Vagina (tissue), 2 donors: ENCODE measurements at regions not wholly inside any gene's neighbourhood (a gene's known extent, or its start where the extent isn't known, plus 50 kb on each side); places are given as distances from the start of the nearest gene placed in this dataset.

Source experiments
- DNase-seq, 2 donors: peaks; one replicate each; pipeline ENCODE4 v3.0.0-alpha.2; 2017; ENCODE audit errors: extremely low spot score in 2 of 2
- H3K27ac ChIP-seq: fragments of 200-600 bp; sonication (generic); one replicate; pipeline ENCODE4 v1.5.1; 2019
- H3K27me3 ChIP-seq: fragments of 200-600 bp; sonication (generic); one replicate; pipeline ENCODE4 v1.5.1; 2019
- H3K36me3 ChIP-seq, 2 donors: fragments of 200-600 bp; sonication (generic); one replicate each; pipeline ENCODE4 v1.5.1; 2017 to 2019
- H3K4me1 ChIP-seq: fragments of 200-600 bp; sonication (generic); one replicate; pipeline ENCODE4 v1.5.1; 2019
- H3K4me3 ChIP-seq, 2 donors: fragments of 200-600 bp; sonication (generic); 1 replicate in 1 of 2; 2 replicates in 1 of 2; pipeline ENCODE4 v1.5.1; 2016 to 2019
- H3K9me3 ChIP-seq: fragments of 200-600 bp; sonication (generic); one replicate; pipeline ENCODE4 v1.5.1; 2019
- POLR2A ChIP-seq, 2 donors: fragments of 450-650 bp; IDR thresholded peaks; one replicate each; pipeline ENCODE4 v1.6.1; 2017; ENCODE audit warnings: antibody characterized with exemption in 2 of 2, mild to moderate bottlenecking in 2 of 2, moderate library complexity in 2 of 2
- POLR2AphosphoS5 ChIP-seq, 2 donors: sonication (generic); formaldehyde crosslinking; IDR thresholded peaks; one replicate each; pipeline ENCODE4 v1.9.0; 2017; ENCODE audit warnings: antibody characterized with exemption in 2 of 2, mild to moderate bottlenecking in 2 of 2, low read depth in 1 of 2; ENCODE audit not compliant: insufficient read depth in 1 of 2
- intact Hi-C: fragments of 100-400 bp; cut with DNase I; formaldehyde crosslinking; loops from one replicate; pipeline ENCODE4 v1.15.1; 2023
- TF ChIP-seq, protein P1 (sequence below), 3 experiments: fragments of 450-650 bp in 2 of 3; fragments of 200-600 bp in 1 of 3; sonication (generic) in 1 of 3; IDR thresholded peaks; one replicate each; pipeline ENCODE4 v1.5.1; 2017 to 2019; ENCODE audit warnings: antibody characterized with exemption in 3 of 3, mild to moderate bottlenecking in 2 of 3, moderate library complexity in 2 of 3

DNA sequence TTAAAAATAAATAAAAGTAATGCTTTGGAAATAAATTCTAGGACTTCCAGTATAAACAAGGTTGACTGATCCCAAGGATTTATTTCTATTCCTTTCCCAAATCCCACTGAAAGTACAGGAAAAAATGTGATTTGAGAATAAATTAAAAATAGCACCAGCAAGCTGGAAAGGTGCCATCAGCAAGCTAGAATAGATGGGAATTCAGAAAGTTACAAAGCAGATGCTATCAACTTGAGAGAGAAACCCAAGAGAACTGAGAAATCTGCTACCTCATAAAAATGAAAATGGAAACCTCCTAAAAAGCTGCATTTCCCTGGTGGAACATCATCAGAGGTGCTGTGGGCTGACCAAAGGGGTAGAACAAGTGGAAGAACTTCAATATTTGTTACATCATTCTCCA is 148.6 kb upstream of the KCNJ3 start:
- intact Hi-C loops = no loop called here
- Histone ChIP-seq H3K36me3 (no peaks in the 10 kb centered on the region), H3K4me1 (no peaks in the 10 kb centered on the region), H3K27ac (no peak overlapping the region), H3K9me3 (no peaks in the 10 kb centered on the region), H3K27me3 (no peaks in the 10 kb centered on the region), H3K4me3 (no peak overlapping the region)
- TF ChIP-seq POLR2A (IDR thresholded peaks at IDR 0.05) (no peak), POLR2AphosphoS5 (IDR thresholded peaks at IDR 0.05; ENCODE audit: insufficient read depth in 1 of 2, low read depth in 1 of 2) (no peak)
- DNase-seq = no peak

DNA sequence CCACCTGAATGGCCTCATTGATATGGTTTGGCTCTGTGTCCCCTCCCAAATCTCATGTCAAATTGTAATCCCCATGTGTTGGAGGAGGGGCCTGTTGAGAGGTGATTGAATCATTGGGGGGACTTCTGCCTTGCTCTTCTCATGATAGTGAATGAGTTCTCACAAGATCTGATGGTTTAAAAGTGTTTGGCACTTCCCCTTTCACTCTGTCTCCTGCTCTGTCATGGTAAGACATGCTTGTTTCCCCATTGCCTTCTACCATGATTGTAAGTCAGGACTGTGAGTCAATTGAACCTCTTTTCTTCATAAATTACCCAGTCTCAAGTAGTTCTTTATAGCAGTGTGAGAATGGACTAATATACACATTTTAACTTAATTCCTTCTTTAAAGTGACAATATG is 146.8 kb upstream of the KCNJ3 start:
- Histone ChIP-seq H3K27me3 (no peaks in the 10 kb centered on the region), H3K27ac (no peak overlapping the region), H3K4me3 (no peak overlapping the region), H3K9me3 (no peaks in the 10 kb centered on the region), H3K4me1 (no peaks in the 10 kb centered on the region), H3K36me3 (no peaks in the 10 kb centered on the region)
- intact Hi-C loops = no loop called here
- DNase-seq = no peak
- no peak for TF ChIP-seq POLR2AphosphoS5 (IDR thresholded peaks at IDR 0.05; ENCODE audit: insufficient read depth in 1 of 2, low read depth in 1 of 2)
- no peak for TF ChIP-seq POLR2A (IDR thresholded peaks at IDR 0.05)
- TF ChIP-seq, protein P1, sequence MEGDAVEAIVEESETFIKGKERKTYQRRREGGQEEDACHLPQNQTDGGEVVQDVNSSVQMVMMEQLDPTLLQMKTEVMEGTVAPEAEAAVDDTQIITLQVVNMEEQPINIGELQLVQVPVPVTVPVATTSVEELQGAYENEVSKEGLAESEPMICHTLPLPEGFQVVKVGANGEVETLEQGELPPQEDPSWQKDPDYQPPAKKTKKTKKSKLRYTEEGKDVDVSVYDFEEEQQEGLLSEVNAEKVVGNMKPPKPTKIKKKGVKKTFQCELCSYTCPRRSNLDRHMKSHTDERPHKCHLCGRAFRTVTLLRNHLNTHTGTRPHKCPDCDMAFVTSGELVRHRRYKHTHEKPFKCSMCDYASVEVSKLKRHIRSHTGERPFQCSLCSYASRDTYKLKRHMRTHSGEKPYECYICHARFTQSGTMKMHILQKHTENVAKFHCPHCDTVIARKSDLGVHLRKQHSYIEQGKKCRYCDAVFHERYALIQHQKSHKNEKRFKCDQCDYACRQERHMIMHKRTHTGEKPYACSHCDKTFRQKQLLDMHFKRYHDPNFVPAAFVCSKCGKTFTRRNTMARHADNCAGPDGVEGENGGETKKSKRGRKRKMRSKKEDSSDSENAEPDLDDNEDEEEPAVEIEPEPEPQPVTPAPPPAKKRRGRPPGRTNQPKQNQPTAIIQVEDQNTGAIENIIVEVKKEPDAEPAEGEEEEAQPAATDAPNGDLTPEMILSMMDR (IDR thresholded peaks at IDR 0.05) = no peak

DNA sequence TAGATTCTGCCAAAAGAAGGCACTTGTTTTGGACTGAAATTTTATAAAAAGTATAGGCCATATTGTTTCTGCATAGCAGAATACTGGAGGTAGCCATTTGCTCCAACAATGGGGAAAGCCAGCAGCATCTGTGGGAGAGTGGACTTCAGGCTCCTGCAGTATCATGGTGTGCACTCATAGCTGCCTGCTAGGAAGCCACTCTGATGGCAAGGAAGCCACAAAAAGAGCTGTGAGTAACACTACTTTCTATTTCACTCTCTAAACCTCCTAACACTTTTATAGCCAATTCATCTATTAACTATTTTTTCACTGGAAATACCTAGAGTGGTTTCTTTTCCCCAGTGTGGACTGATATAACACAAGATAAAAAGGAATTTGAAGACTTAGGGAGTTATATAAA is 144.4 kb upstream of the KCNJ3 start:
- DNase-seq = no peak
- H3K27ac ChIP-seq = no peak overlapping the region
- no peaks in the 10 kb centered on the region for H3K36me3 ChIP-seq
- H3K4me3 ChIP-seq = no peak overlapping the region
- H3K9me3 ChIP-seq = no peaks in the 10 kb centered on the region
- H3K4me1 ChIP-seq = no peaks in the 10 kb centered on the region
- intact Hi-C loops = no loop called here
- H3K27me3 ChIP-seq = no peaks in the 10 kb centered on the region
- TF ChIP-seq POLR2A (IDR thresholded peaks at IDR 0.05) (no peak), POLR2AphosphoS5 (IDR thresholded peaks at IDR 0.05; ENCODE audit: insufficient read depth in 1 of 2, low read depth in 1 of 2) (no peak)
- TF ChIP-seq, protein P1 (IDR thresholded peaks at IDR 0.05) = no peak

DNA sequence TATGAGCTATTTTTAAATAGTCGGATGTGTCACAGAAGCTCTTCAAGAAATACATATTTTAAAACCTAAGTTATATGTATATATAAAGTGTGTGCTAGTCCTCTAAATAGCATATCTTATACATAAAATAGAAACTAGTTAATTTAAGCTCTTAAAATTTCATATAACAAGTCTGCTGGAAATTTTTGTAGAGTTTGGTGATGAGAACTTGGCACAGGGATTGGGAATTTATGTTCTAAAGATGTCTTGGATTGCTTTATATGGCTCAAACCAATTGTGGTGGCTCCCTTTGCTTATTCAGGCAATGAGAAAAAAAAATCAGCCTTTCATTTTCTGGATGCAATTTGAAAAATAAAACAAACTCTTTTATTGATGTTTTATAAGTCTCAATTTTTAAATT is 142.8 kb upstream of the KCNJ3 start:
- Histone ChIP-seq H3K9me3 (no peaks in the 10 kb centered on the region), H3K4me3 (no peak overlapping the region), H3K27me3 (no peaks in the 10 kb centered on the region), H3K27ac (no peak overlapping the region), H3K36me3 (no peaks in the 10 kb centered on the region), H3K4me1 (no peaks in the 10 kb centered on the region)
- no peak for DNase-seq
- TF ChIP-seq POLR2AphosphoS5 (IDR thresholded peaks at IDR 0.05; ENCODE audit: insufficient read depth in 1 of 2, low read depth in 1 of 2) (no peak), POLR2A (IDR thresholded peaks at IDR 0.05) (no peak)
- TF ChIP-seq, protein P1 (IDR thresholded peaks at IDR 0.05) = no peak
- intact Hi-C loops = no loop called here

DNA sequence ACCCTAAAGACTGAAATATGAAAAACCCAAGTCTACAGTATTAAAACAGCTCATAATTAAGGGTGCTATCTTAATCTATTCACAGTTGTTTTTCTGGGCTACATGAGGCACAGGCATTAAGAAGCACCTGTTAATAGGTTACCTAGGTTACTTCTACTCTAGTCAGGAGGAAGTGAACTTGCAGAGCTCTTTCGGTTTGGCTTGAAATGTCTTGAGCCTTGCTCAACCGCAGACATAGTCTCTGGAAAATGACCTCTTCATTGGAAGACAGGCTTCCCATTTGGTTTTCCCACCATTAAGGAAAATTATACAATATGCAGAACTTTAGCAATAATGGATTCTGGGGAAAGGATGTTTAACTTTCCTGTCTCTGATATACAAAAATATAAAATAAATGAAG is 142.3 kb upstream of the KCNJ3 start:
- no peak for DNase-seq
- Histone ChIP-seq H3K4me3 (no peak overlapping the region), H3K27me3 (no peaks in the 10 kb centered on the region), H3K9me3 (no peaks in the 10 kb centered on the region), H3K27ac (no peak overlapping the region), H3K4me1 (no peaks in the 10 kb centered on the region), H3K36me3 (no peaks in the 10 kb centered on the region)
- TF ChIP-seq, protein P1 (IDR thresholded peaks at IDR 0.05) = no peak
- TF ChIP-seq POLR2AphosphoS5 (IDR thresholded peaks at IDR 0.05; ENCODE audit: insufficient read depth in 1 of 2, low read depth in 1 of 2) (no peak), POLR2A (IDR thresholded peaks at IDR 0.05) (no peak)
- intact Hi-C loops = no loop called here

DNA sequence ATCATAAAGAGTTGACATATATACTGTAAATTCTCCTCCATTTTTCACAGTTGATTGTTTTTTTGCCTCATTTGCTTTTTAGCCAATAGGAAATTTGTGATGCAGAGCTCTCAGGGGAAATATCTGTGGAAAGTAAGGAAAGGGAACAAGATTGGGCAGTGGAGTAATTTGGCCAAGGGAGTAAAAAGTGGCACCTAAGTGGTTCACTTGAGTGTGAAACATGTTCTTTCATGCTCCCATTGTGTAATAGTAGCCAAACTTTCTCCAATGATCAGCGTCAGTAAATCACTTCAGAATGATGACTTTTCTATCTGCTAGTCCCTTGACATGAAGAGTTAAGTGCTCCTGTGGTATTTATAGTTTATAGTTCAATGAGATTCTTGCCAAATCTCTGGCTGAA is 141.9 kb upstream of the KCNJ3 start:
- H3K4me3 ChIP-seq = no peak overlapping the region
- no peak for DNase-seq
- no peaks in the 10 kb centered on the region for H3K9me3 ChIP-seq
- no peak overlapping the region for H3K27ac ChIP-seq
- H3K4me1 ChIP-seq = no peaks in the 10 kb centered on the region
- H3K27me3 ChIP-seq = no peaks in the 10 kb centered on the region
- TF ChIP-seq POLR2AphosphoS5 (IDR thresholded peaks at IDR 0.05; ENCODE audit: insufficient read depth in 1 of 2, low read depth in 1 of 2) (no peak), POLR2A (IDR thresholded peaks at IDR 0.05) (no peak)
- TF ChIP-seq, protein P1 (IDR thresholded peaks at IDR 0.05) = no peak
- intact Hi-C loops = no loop called here
- no peaks in the 10 kb centered on the region for H3K36me3 ChIP-seq
